Endothelial cell (in vitro differentiated cells): ENCODE measurements at regions not wholly inside any gene's neighbourhood (a gene's known extent, or its start where the extent isn't known, plus 50 kb on each side); places are given as distances from the start of the nearest gene placed in this dataset.

Experiments
- DNase-seq: peaks from one replicate; pipeline ENCODE4 v3.0.0; 2021; ENCODE audit warnings: low spot score
- H3K27ac Mint-ChIP-seq: one replicate; pipeline ENCODE4 v1.8.0; 2021; ENCODE audit warnings: mixed read lengths, inconsistent platforms; ENCODE audit not compliant: unreplicated experiment
- H3K27me3 Mint-ChIP-seq: one replicate; pipeline ENCODE4 v1.8.0; 2021; ENCODE audit warnings: mild to moderate bottlenecking, moderate library complexity, mixed read lengths, inconsistent platforms; ENCODE audit not compliant: unreplicated experiment
- H3K36me3 Mint-ChIP-seq: one replicate; pipeline ENCODE4 v1.8.0; 2021; ENCODE audit warnings: mild to moderate bottlenecking, low read depth, mixed read lengths, inconsistent platforms; ENCODE audit not compliant: unreplicated experiment
- H3K4me1 Mint-ChIP-seq: one replicate; pipeline ENCODE4 v1.8.0; 2021; ENCODE audit warnings: mild to moderate bottlenecking, mixed read lengths, inconsistent platforms; ENCODE audit not compliant: unreplicated experiment
- H3K4me3 Mint-ChIP-seq: one replicate; pipeline ENCODE4 v1.8.0; 2021; ENCODE audit warnings: mild to moderate bottlenecking, mixed read lengths, inconsistent platforms; ENCODE audit not compliant: unreplicated experiment
- H3K9me3 Mint-ChIP-seq: one replicate; pipeline ENCODE4 v1.8.0; 2021; ENCODE audit warnings: mixed read lengths, inconsistent platforms; ENCODE audit not compliant: unreplicated experiment
- CTCF ChIP-seq: fragments of 200-600 bp; sonication (generic); IDR thresholded peaks from one replicate; pipeline ENCODE4 v1.5.0; 2021; ENCODE audit warnings: antibody characterized with exemption; ENCODE audit not compliant: unreplicated experiment

GRCh38 chr2:183495079-183495478 is 370.8 kb downstream of the NUP35 start:
- DNase-seq = no peak
- no peaks in the 10 kb centered on the region for H3K9me3 Mint-ChIP-seq
- H3K4me3 Mint-ChIP-seq = no peak overlapping the region
- no peaks in the 10 kb centered on the region for H3K36me3 Mint-ChIP-seq
- H3K4me1 Mint-ChIP-seq = no peaks in the 10 kb centered on the region
- H3K27me3 Mint-ChIP-seq = peaks cover 1% of the 10 kb centered on the region
- TF ChIP-seq CTCF = no peak
- H3K27ac Mint-ChIP-seq = no peak overlapping the region

GRCh38 chr2:183495589-183496267 is 371.5 kb downstream of the NUP35 start:
- H3K4me3 Mint-ChIP-seq = no peak overlapping the region
- H3K27ac Mint-ChIP-seq = no peak overlapping the region
- no peak for DNase-seq
- no peaks in the 10 kb centered on the region for H3K4me1 Mint-ChIP-seq
- H3K36me3 Mint-ChIP-seq = no peaks in the 10 kb centered on the region
- no peaks in the 10 kb centered on the region for H3K9me3 Mint-ChIP-seq
- H3K27me3 Mint-ChIP-seq = peaks cover 1% of the 10 kb centered on the region
- no peak for TF ChIP-seq CTCF

- H3K36me3 Mint-ChIP-seq = no peaks in the 10 kb centered on the region
- TF ChIP-seq CTCF = no peak
- no peak for DNase-seq
- no peak overlapping the region for H3K4me3 Mint-ChIP-seq
- peaks cover 1% of the 10 kb centered on the region for H3K27me3 Mint-ChIP-seq
- H3K4me1 Mint-ChIP-seq = peaks cover 1% of the 10 kb centered on the region
- H3K27ac Mint-ChIP-seq = no peak overlapping the region
- no peaks in the 10 kb centered on the region for H3K9me3 Mint-ChIP-seq
These were observed 373.6 kb downstream of the NUP35 start for GRCh38 chr2:183497861-183498260.

- no peak overlapping the region for H3K4me3 Mint-ChIP-seq
- no peaks in the 10 kb centered on the region for H3K27me3 Mint-ChIP-seq
- no peak for DNase-seq
- peaks cover 3% of the 10 kb centered on the region for H3K36me3 Mint-ChIP-seq
- no peak overlapping the region for H3K27ac Mint-ChIP-seq
- H3K9me3 Mint-ChIP-seq = no peaks in the 10 kb centered on the region
- TF ChIP-seq CTCF = no peak
- peaks cover 5% of the 10 kb centered on the region for H3K4me1 Mint-ChIP-seq
These were observed 381.7 kb downstream of the NUP35 start for GRCh38 chr2:183505911-183506310.

- Mint-ChIP-seq H3K4me1 (no peaks in the 10 kb centered on the region), H3K4me3 (no peak overlapping the region), H3K27me3 (no peaks in the 10 kb centered on the region), H3K36me3 (peaks cover 3% of the 10 kb centered on the region), H3K9me3 (no peaks in the 10 kb centered on the region), H3K27ac (no peak overlapping the region)
- no peak for TF ChIP-seq CTCF
- DNase-seq = no peak
These were observed 386.9 kb downstream of the NUP35 start for GRCh38 chr2:183511154-183511553.
